Activated CD4-positive, alpha-beta T cell treated with anti-CD3 and anti-CD28 coated beads, Interleukin-2, amount 50 U/mL, for 48 hours (primary cell): ENCODE measurements at regions not wholly inside any gene's neighbourhood (a gene's known extent, or its start where the extent isn't known, plus 50 kb on each side); places are given as distances from the start of the nearest gene placed in this dataset.

Source experiments
- DNase-seq, 2 experiments: peaks; one replicate each; pipeline ENCODE4 v3.0.0-alpha.2; 2020

- no peak for DNase-seq
Measured at GRCh38 chr14:87712396-87713090, 280.4 kb downstream of the GALC start.

GRCh38 chr14:87705439-87705896, 287.5 kb downstream of the GALC start:
- no peak for DNase-seq

GRCh38 chr14:87698481-87698880, 294.5 kb downstream of the GALC start:
- no peak for DNase-seq

GRCh38 chr14:87696485-87696884, 296.5 kb downstream of the GALC start:
- no peak for DNase-seq

- no peak for DNase-seq
Measured at GRCh38 chr14:87691042-87691881, 301.7 kb downstream of the GALC start.

GRCh38 chr14:87690076-87690613, 302.8 kb downstream of the GALC start:
- no peak for DNase-seq

GRCh38 chr14:87688524-87688923, 304.5 kb downstream of the GALC start:
- DNase-seq = no peak

GRCh38 chr14:87687420-87687819, 305.6 kb downstream of the GALC start:
- DNase-seq = no peak

- no peak for DNase-seq
Measured at GRCh38 chr14:87686746-87687145, 306.2 kb downstream of the GALC start.

GRCh38 chr14:87679866-87680265, 313.1 kb downstream of the GALC start:
- no peak for DNase-seq

GRCh38 chr14:87678624-87679023, 314.4 kb downstream of the GALC start:
- no peak for DNase-seq

- DNase-seq = no peak
Measured at GRCh38 chr14:87676814-87677437, 316.1 kb downstream of the GALC start.

- no peak for DNase-seq
Measured at GRCh38 chr14:87667659-87668058, 325.3 kb downstream of the GALC start.

GRCh38 chr14:87656315-87656714, 336.7 kb downstream of the GALC start:
- DNase-seq = no peak

- DNase-seq = no peak
Measured at GRCh38 chr14:87652278-87652677, 340.7 kb downstream of the GALC start.

GRCh38 chr14:87644689-87645088, 348.3 kb downstream of the GALC start:
- DNase-seq = no peak

- DNase-seq = no peak
Measured at GRCh38 chr14:87643005-87643404, 350.0 kb downstream of the GALC start.

- no peak for DNase-seq
Measured at GRCh38 chr14:87640553-87640952, 352.4 kb downstream of the GALC start.

- no peak for DNase-seq
Measured at GRCh38 chr14:87638196-87638595, 354.8 kb downstream of the GALC start.

GRCh38 chr14:87635442-87635841, 357.5 kb downstream of the GALC start:
- no peak for DNase-seq

GRCh38 chr14:87632796-87633195, 360.2 kb downstream of the GALC start:
- DNase-seq = no peak

- DNase-seq = no peak
Measured at GRCh38 chr14:87630846-87631245, 362.1 kb downstream of the GALC start.

GRCh38 chr14:87629788-87630187, 363.2 kb downstream of the GALC start:
- no peak for DNase-seq

GRCh38 chr14:87628780-87629179, 364.2 kb downstream of the GALC start:
- no peak for DNase-seq
